H9 (cell line): ENCODE measurements at regions not wholly inside any gene's neighbourhood (a gene's known extent, or its start where the extent isn't known, plus 50 kb on each side); places are given as distances from the start of the nearest gene placed in this dataset.
"Not testable (repeated sequence)": the region's sequence is repeated elsewhere in the genome, so short reads cannot be mapped to it uniquely, and the experiment has no call there.

Experiments
- DNase-seq: peaks from one replicate; pipeline ENCODE4 v3.0.0-alpha.2; 2017
- H2AFZ ChIP-seq: one replicate; pipeline ENCODE4 v1.6.1; 2013; ENCODE audit warnings: mild to moderate bottlenecking, low read length, control low read depth, moderate library complexity
- H2AK5ac ChIP-seq: 2 replicates; pipeline ENCODE4 v1.6.1; 2013; ENCODE audit warnings: low read length, control low read depth, mixed read lengths; ENCODE audit not compliant: insufficient read length
- H2BK120ac ChIP-seq: one replicate; pipeline ENCODE4 v1.6.1; 2013; ENCODE audit warnings: low read depth, mild to moderate bottlenecking, low read length, control low read depth, inconsistent platforms; ENCODE audit not compliant: poor library complexity, severe bottlenecking
- H2BK12ac ChIP-seq: 2 replicates; pipeline ENCODE4 v1.6.1; 2013; ENCODE audit warnings: low read length, control low read depth, mixed read lengths, low read depth; ENCODE audit not compliant: insufficient read length
- H2BK15ac ChIP-seq: 2 replicates; pipeline ENCODE4 v1.6.1; 2013; ENCODE audit warnings: low read depth, low read length, control low read depth
- H2BK20ac ChIP-seq: one replicate; pipeline ENCODE4 v1.6.1; 2013; ENCODE audit warnings: low read depth, mild to moderate bottlenecking, low read length, control low read depth, inconsistent platforms; ENCODE audit not compliant: poor library complexity, severe bottlenecking
- H2BK5ac ChIP-seq: 2 replicates; pipeline ENCODE4 v1.6.1; 2013; ENCODE audit warnings: low read length, control low read depth, mixed read lengths; ENCODE audit not compliant: insufficient read length
- H3K14ac ChIP-seq: 2 replicates; pipeline ENCODE4 v1.6.1; 2013; ENCODE audit warnings: low read length, control low read depth; ENCODE audit not compliant: insufficient read depth
- H3K18ac ChIP-seq: 2 replicates; pipeline ENCODE4 v1.6.1; 2013; ENCODE audit warnings: low read depth, mild to moderate bottlenecking, mixed read lengths, low read length, control low read depth; ENCODE audit not compliant: insufficient read length
- H3K23ac ChIP-seq: 2 replicates; pipeline ENCODE4 v1.6.1; 2013; ENCODE audit warnings: low read length, control low read depth, mixed read lengths, low read depth; ENCODE audit not compliant: insufficient read length
- H3K23me2 ChIP-seq: 2 replicates; pipeline ENCODE4 v1.6.1; 2013; ENCODE audit warnings: low read depth, mild to moderate bottlenecking, mixed read lengths, low read length, control low read depth; ENCODE audit not compliant: insufficient read length, poor library complexity, severe bottlenecking
- H3K27ac ChIP-seq: 2 replicates; pipeline ENCODE4 v1.5.1; 2013; ENCODE audit warnings: low read length, control low read depth, mixed read lengths, low read depth; ENCODE audit not compliant: insufficient read length
- H3K27me3 ChIP-seq: 2 replicates; pipeline ENCODE4 v1.6.1; 2013; ENCODE audit warnings: low read length, control low read depth, inconsistent platforms; ENCODE audit not compliant: insufficient read depth
- H3K4ac ChIP-seq: 2 replicates; pipeline ENCODE4 v1.6.1; 2013; ENCODE audit warnings: low read depth, mild to moderate bottlenecking, control low read depth, inconsistent platforms, low read length, moderate library complexity
- H3K4me1 ChIP-seq: 2 replicates; pipeline ENCODE4 v1.6.1; 2013; ENCODE audit warnings: low read length, control low read depth, inconsistent platforms; ENCODE audit not compliant: insufficient read depth
- H3K4me2 ChIP-seq: 2 replicates; pipeline ENCODE4 v1.6.1; 2013; ENCODE audit warnings: low read length, control low read depth, mixed read lengths; ENCODE audit not compliant: insufficient read length, insufficient read depth
- H3K56ac ChIP-seq: 2 replicates; pipeline ENCODE4 v1.6.1; 2013; ENCODE audit warnings: low read depth, mild to moderate bottlenecking, mixed read lengths, low read length, control low read depth; ENCODE audit not compliant: insufficient read length
- H3K79me1 ChIP-seq: 2 replicates; pipeline ENCODE4 v1.6.1; 2013; ENCODE audit warnings: low read depth, mild to moderate bottlenecking, moderate library complexity, low read length, control low read depth, inconsistent platforms; ENCODE audit not compliant: insufficient read depth, poor library complexity, severe bottlenecking
- H3K79me2 ChIP-seq: 2 replicates; pipeline ENCODE4 v1.6.1; 2013; ENCODE audit warnings: low read length, control low read depth, inconsistent platforms; ENCODE audit not compliant: insufficient read depth
- H3K9ac ChIP-seq: 2 replicates; pipeline ENCODE4 v1.6.1; 2013; ENCODE audit warnings: low read length, control low read depth, mixed read lengths; ENCODE audit not compliant: insufficient read length; ENCODE audit errors: extremely low read depth
- H3K9me3 ChIP-seq: one replicate; pipeline ENCODE4 v1.6.1; 2013; ENCODE audit warnings: low read depth, low read length, inconsistent platforms; ENCODE audit not compliant: control insufficient read depth
- H3T11ph ChIP-seq: one replicate; pipeline ENCODE4 v1.6.1; 2013; ENCODE audit warnings: mild to moderate bottlenecking, low read length, control low read depth, inconsistent platforms
- H4K20me1 ChIP-seq: one replicate; pipeline ENCODE4 v1.6.1; 2013; ENCODE audit not compliant: control insufficient read depth, insufficient read length, insufficient read depth
- H4K5ac ChIP-seq: 2 replicates; pipeline ENCODE4 v1.6.1; 2013; ENCODE audit warnings: low read depth, mild to moderate bottlenecking, mixed read lengths, low read length, control low read depth; ENCODE audit not compliant: insufficient read length
- H4K8ac ChIP-seq: replicated peaks from 2 replicates; pipeline ENCODE4 v1.6.1; 2013; ENCODE audit warnings: low read length, control low read depth, mixed read lengths, low read depth; ENCODE audit not compliant: insufficient read length
- H4K91ac ChIP-seq: 2 replicates; pipeline ENCODE4 v1.6.1; 2013; ENCODE audit warnings: low read depth, mild to moderate bottlenecking, moderate library complexity, mixed read lengths, low read length, control low read depth; ENCODE audit not compliant: insufficient read length
- H3K27ac Mint-ChIP-seq, 3 experiments: 2 replicates in 2 of 3; 3 replicates in 1 of 3; pipeline ENCODE4 v1.8.0; 2020 to 2021; ENCODE audit warnings: mixed read lengths in 3 of 3, mild to moderate bottlenecking in 1 of 3, moderate library complexity in 1 of 3
- H3K27me3 Mint-ChIP-seq: 2 replicates; pipeline ENCODE4 v1.8.0; 2021; ENCODE audit warnings: low read depth, mild to moderate bottlenecking, moderate library complexity, mixed read lengths
- H3K36me3 Mint-ChIP-seq, 3 experiments: 2 replicates in 2 of 3; 3 replicates in 1 of 3; pipeline ENCODE4 v1.8.0; 2020 to 2021; ENCODE audit warnings: low read depth in 3 of 3, mixed read lengths in 3 of 3; ENCODE audit not compliant: insufficient read depth in 1 of 3
- H3K4me1 Mint-ChIP-seq, 2 experiments: 2 replicates each; pipeline ENCODE4 v1.8.0; 2020; ENCODE audit warnings: mixed read lengths in 2 of 2
- H3K4me3 Mint-ChIP-seq, 2 experiments: 2 replicates in 1 of 2; 3 replicates in 1 of 2; pipeline ENCODE4 v1.8.0; 2020 to 2021; ENCODE audit warnings: mild to moderate bottlenecking in 2 of 2, mixed read lengths in 2 of 2, moderate library complexity in 1 of 2
- H3K9me3 Mint-ChIP-seq, 2 experiments: 2 replicates in 1 of 2; 3 replicates in 1 of 2; pipeline ENCODE4 v1.8.0; 2020; ENCODE audit warnings: mild to moderate bottlenecking in 2 of 2, mixed read lengths in 2 of 2, moderate library complexity in 1 of 2
- WGBS: extraction: QIAGEN DNeasy Blood & Tissue Kit; methylation state at CpG from one replicate; pipeline ENCODE4 v1.1.7; 2013; ENCODE audit warnings: missing lambda C conversion rate, low lambda C conversion rate, mixed read lengths; ENCODE audit not compliant: insufficient read length; ENCODE audit errors: extremely low coverage; 5-methylcytosine and 5-hydroxymethylcytosine counted together

- H3K23me2 ChIP-seq, H3K23ac ChIP-seq, H3K79me2 ChIP-seq, H3K56ac ChIP-seq, H3K27me3 ChIP-seq, H2AFZ ChIP-seq, DNase-seq, H2BK15ac ChIP-seq, H3K9ac ChIP-seq, H3K4me1 Mint-ChIP-seq, H3K4ac ChIP-seq, H2BK12ac ChIP-seq, H4K20me1 ChIP-seq, H4K5ac ChIP-seq, H3K14ac ChIP-seq, H3K27ac ChIP-seq, H3K4me3 Mint-ChIP-seq, H3T11ph ChIP-seq, H3K36me3 Mint-ChIP-seq, H4K91ac ChIP-seq, H3K18ac ChIP-seq, H4K8ac ChIP-seq, H3K79me1 ChIP-seq, H3K9me3 Mint-ChIP-seq, H3K4me2 ChIP-seq, H3K27me3 Mint-ChIP-seq, H2BK5ac ChIP-seq, H2BK20ac ChIP-seq, H2BK120ac ChIP-seq, H3K4me1 ChIP-seq, H3K9me3 ChIP-seq, H2AK5ac ChIP-seq: not testable (repeated sequence)
- H3K27ac Mint-ChIP-seq, result peak overlapping the region in 1 of 3 experiments; percentile 79; a peak in 1 of 7 replicates
- WGBS, result no CpG with 5 or more reads among the region's 14 CpGs
These were observed 160.1 kb downstream of the GOLGA8K start for GRCh38 chr15:32242780-32243528.

GRCh38 chr15:32227410-32228114, 175.5 kb downstream of the GOLGA8K start:
- H3K18ac ChIP-seq, H4K91ac ChIP-seq, DNase-seq, H4K5ac ChIP-seq, H3K4me2 ChIP-seq, H2BK5ac ChIP-seq, H3K36me3 Mint-ChIP-seq, H3K14ac ChIP-seq, H2AK5ac ChIP-seq, H4K8ac ChIP-seq, H3K23ac ChIP-seq, H2BK15ac ChIP-seq, H2BK120ac ChIP-seq, H4K20me1 ChIP-seq, H3K9me3 ChIP-seq, H3K4ac ChIP-seq, H3K79me1 ChIP-seq, H3K9me3 Mint-ChIP-seq, H3K56ac ChIP-seq, H3K79me2 ChIP-seq, H3T11ph ChIP-seq, H3K27ac ChIP-seq, H3K23me2 ChIP-seq, H3K4me1 Mint-ChIP-seq, H3K4me3 Mint-ChIP-seq, H2BK20ac ChIP-seq, H3K27me3 ChIP-seq, H3K9ac ChIP-seq, H2BK12ac ChIP-seq, H3K27ac Mint-ChIP-seq, H3K27me3 Mint-ChIP-seq, H3K4me1 ChIP-seq, H2AFZ ChIP-seq: not testable (repeated sequence)
- WGBS, result no CpG with 5 or more reads among the region's 2 CpGs
